Uterus (tissue), 2 donors: ENCODE measurements at regions not wholly inside any gene's neighbourhood (a gene's known extent, or its start where the extent isn't known, plus 50 kb on each side); places are given as distances from the start of the nearest gene placed in this dataset.

Experiments used
- POLR2A ChIP-seq, 2 donors: fragments of 450-650 bp; IDR thresholded peaks; one replicate each; pipeline ENCODE4 v1.6.1; 2016; ENCODE audit warnings: antibody characterized with exemption in 2 of 2, mild to moderate bottlenecking in 1 of 2, moderate library complexity in 1 of 2
- TF ChIP-seq, protein P1 (sequence below), 4 experiments: fragments of 200-600 bp in 2 of 4; fragments of 450-650 bp in 2 of 4; sonication (generic) in 2 of 4; IDR thresholded peaks; one replicate each; pipeline ENCODE4 v1.5.1; 2016 to 2019; ENCODE audit warnings: antibody characterized with exemption in 4 of 4, mild to moderate bottlenecking in 2 of 4, moderate library complexity in 1 of 4

DNA sequence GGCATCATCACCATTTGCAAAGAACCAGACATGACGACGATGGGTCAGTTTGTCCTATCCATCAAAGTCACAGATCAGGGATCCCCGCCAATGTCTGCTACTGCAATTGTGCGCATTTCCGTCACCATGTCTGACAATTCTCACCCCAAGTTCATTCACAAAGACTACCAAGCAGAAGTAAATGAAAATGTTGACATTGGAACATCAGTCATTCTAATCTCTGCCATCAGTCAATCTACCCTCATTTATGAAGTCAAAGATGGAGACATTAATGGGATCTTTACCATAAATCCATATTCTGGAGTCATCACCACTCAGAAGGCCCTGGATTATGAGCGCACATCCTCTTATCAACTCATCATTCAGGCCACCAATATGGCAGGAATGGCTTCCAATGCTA lies 171.6 kb upstream of the MTNR1B start:
- TF ChIP-seq, protein P1, sequence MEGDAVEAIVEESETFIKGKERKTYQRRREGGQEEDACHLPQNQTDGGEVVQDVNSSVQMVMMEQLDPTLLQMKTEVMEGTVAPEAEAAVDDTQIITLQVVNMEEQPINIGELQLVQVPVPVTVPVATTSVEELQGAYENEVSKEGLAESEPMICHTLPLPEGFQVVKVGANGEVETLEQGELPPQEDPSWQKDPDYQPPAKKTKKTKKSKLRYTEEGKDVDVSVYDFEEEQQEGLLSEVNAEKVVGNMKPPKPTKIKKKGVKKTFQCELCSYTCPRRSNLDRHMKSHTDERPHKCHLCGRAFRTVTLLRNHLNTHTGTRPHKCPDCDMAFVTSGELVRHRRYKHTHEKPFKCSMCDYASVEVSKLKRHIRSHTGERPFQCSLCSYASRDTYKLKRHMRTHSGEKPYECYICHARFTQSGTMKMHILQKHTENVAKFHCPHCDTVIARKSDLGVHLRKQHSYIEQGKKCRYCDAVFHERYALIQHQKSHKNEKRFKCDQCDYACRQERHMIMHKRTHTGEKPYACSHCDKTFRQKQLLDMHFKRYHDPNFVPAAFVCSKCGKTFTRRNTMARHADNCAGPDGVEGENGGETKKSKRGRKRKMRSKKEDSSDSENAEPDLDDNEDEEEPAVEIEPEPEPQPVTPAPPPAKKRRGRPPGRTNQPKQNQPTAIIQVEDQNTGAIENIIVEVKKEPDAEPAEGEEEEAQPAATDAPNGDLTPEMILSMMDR (IDR thresholded peaks at IDR 0.05), result no peak
- no peak for TF ChIP-seq POLR2A (IDR thresholded peaks at IDR 0.05)
